ENCODE measurements at regions not wholly inside any gene's neighbourhood (a gene's known extent, or its start where the extent isn't known, plus 50 kb on each side); places are given as distances from the start of the nearest gene placed in this dataset.

DNA sequence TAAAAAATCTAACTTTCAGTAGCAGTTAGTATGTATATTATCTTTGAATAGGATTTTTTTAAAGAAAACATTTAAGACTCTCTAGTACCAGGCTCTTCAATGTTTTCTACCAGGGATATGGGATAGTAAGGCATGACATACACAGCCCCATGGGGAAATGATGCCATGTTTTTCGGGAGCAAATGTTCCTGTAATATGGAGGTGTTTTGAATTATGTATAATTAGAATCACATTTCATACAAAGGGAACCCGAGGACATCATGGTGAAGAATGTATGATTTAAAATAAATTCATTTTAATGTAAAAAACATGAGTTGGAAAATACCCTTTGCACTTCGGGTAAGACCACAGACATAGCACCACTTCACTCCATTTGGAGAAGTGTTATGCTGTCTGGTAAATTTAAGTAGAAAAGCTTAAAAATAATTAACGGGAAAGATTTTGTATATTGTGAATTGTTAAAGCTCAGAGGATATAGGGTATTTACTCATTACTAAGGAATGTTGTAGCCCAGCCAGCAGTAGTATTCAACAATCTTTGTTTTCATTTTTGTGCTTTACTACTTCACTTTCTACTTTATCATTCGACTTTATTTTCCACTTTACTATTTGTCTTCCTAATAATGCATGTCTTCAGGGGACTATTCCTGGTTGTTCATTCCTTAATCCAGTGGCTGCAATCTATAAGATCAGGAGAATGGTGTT lies 2050.7 kb downstream of the ARAP2 start:
- DNase-seq = no peak

- no peak for DNase-seq
Observed at GRCh38 chr4:34194585-34194984, 2049.7 kb downstream of the ARAP2 start.

DNA sequence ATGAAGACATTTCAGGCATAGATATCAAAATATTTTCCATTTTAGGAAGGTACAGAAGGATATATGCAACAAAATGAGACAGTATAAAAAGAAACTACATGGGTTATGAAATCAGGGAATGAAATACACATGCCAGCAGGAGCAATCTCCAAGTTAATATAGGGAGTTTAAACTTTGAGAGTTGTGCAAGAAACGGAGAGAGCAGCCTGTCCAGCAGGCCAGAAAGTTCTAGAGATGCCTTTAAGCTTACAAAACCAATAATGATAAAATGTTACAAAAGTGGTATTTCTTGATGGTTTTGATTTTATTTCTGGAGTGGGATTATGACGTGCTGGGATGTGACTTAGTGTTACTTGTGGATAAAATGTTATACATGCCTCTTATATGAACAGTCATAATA lies 2047.9 kb downstream of the ARAP2 start:
- no peak for DNase-seq

DNA sequence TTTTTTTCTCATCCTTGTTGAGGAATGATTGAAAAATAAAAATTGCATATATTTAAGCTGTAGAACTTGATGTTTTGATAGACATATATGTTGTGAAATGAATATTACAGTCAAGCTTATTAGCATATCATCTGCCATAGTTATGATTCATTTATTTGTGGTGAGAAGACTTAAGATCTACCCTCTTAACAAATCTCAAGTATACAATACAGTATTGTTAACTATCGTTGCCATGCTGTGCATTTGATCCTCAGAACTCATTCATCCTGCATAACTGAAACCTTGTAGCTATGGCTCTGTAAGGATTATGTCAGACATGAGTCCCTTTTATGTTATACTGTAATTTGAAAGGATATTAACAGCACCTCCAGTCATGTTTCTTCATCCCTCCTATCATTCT lies 2045.3 kb downstream of the ARAP2 start:
- DNase-seq = no peak

GRCh38 chr4:34200535-34200934 lies 2043.8 kb downstream of the ARAP2 start:
- no peak for DNase-seq

DNA sequence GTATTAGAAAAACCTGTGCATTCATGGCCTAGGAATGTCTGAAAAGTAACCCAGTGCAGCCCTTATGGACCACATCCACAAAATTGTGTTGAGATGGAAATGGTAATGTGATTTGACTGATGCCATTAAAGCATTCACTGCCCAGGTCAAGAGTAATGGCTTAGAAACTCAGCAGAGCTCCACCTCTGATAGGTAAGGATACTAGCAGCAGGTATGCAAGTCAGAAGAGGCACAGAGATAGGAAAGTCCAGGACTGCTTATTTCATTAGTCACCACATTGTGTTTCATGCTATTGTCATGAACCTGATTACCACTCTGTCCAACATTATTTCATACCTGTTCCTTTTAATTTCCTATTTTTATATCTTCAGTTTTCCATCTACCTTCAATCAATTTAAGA lies 2042.2 kb downstream of the ARAP2 start:
- DNase-seq = no peak

- no peak for DNase-seq
Observed at GRCh38 chr4:34220601-34221000, 2023.7 kb downstream of the ARAP2 start.

DNA sequence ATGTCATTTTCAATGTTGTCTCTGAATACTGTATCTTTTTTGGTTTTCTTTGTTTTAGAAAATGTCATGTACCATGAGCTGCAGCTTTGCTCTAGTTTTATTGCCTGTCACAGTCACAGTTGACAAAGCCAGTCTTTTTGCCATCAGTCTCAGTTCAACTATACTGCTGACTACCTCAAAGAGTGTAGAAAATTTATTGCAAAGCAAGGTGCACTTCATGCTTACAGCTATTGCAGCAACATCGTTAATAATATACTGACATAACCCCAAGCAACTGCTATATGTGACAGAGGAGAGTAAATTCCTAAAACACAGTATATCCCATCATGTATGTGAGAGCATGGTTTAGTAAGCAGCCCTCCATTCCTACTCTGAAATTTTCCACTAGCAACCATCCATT lies 2022.3 kb downstream of the ARAP2 start:
- no peak for DNase-seq

GRCh38 chr4:34236118-34236517 lies 2008.2 kb downstream of the ARAP2 start:
- DNase-seq = no peak

DNA sequence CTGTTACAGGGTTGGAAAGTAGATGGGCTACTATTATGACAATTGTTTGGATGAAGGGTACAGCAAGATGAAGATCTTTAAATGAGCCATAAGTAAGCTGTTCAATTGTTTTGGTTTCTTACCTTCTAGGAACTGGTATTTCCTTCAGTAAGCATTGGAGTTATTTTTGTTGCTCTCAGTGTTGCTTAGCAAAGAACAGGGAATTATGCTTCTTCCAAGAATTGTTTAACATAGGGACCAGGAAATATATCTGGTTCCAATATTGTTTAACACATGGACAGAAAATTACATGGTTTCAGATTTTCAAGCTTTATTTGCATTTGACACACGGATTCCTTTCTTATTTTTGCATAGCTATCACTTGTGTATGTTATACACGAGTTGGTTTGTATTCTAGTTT lies 1999.0 kb downstream of the ARAP2 start:
- no peak for DNase-seq

- no peak for DNase-seq
Observed at GRCh38 chr4:34250562-34250961, 1993.8 kb downstream of the ARAP2 start.

GRCh38 chr4:34253239-34253638 lies 1991.1 kb downstream of the ARAP2 start:
- DNase-seq = no peak

DNA sequence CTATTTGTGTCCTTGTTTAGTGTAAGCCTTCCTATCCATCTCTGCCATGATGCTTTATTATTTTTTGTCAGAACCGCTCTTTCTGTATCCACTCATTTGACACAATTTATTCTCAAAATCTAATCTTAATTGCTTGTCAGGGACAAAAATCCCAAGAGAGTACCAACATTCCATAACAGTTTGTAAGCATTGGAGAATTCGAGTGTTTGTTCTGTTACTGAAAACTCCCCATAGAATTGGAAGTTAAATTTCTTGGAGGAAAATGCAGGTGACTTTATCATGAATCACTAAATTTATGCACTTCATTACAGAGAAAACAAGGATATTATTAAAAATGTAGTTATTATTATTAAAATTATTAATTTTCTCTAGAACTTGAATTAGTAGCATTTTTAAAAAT lies 1986.1 kb downstream of the ARAP2 start:
- no peak for DNase-seq

- no peak for DNase-seq
Observed at GRCh38 chr4:34261799-34262314, 1982.5 kb downstream of the ARAP2 start.

DNA sequence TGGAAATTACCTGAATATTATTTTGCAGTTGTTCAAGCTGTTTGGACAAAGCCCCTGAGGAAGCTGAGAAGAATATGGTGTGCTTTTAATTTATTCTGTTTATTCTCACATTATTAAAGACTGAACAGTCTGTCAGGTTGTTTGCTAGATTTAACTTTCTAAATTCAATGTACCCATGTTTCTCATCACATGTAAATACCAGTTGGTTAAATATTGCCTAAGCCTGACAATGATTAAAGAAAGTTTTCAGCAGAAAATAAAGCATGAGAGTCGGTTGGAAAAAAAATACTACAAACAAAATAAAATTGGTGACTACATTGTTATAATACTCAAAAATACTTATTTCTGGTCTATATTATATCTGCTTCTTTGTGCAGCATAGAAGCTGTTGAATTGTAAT lies 1974.7 kb downstream of the ARAP2 start:
- no peak for DNase-seq

DNA sequence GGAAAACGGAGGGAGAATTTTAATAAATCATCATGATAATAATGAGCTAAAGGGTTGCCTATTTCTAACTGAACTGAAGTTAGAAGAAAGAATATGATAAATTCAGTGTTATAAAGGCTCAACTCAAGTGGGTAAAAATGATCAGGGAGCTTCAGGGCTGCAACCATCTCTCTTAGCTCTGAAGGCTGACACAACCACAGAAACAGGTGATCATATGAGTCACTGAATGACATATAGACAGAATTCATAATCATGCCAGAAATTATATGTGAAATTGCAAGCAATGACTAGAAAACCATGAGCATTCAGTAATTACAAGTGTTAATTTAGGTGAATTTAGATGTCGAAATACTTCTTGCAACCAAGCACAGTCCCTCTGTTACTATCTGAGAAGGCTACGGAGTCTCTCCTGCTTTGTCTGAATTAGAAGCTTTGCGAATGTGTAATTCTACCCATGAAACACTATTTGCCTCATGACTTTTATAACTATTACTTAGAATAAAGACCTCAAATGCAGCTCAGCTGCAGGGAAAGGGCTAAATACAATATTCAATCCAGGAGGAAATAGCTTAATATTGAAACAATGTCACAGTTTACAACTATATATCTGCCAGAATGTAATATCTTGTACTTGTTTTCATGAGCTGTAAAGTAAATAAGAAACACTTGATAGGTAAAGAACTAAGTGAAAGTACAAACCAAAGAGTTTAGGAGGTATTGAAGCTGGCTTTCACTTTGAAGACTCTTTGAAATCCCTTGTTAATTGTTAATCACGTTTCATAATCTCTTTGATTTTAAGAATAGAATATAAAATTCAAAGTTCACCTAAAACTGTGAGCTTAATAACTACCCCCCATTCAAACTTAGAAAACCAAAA lies 1972.6 kb downstream of the ARAP2 start:
- DNase-seq = no peak

DNA sequence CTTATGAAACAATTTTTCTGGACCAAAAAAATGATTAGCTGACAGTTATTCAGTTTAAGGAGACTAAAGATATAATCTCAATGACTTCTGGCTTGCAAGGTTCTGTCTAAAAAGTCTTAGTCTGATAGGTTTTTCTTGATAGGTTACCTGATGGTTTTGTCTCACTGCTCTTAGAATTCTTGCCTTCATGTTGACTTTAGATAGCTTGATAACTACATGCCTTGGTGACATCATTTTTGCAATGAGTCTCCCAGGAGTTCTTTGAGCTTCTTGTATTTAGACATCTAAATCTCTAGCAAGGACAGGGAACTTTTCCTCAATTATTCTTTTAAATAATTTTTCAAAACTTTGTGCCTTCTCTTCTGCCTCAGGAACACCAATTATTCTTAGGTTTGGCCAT lies 1965.3 kb downstream of the ARAP2 start:
- DNase-seq = no peak

DNA sequence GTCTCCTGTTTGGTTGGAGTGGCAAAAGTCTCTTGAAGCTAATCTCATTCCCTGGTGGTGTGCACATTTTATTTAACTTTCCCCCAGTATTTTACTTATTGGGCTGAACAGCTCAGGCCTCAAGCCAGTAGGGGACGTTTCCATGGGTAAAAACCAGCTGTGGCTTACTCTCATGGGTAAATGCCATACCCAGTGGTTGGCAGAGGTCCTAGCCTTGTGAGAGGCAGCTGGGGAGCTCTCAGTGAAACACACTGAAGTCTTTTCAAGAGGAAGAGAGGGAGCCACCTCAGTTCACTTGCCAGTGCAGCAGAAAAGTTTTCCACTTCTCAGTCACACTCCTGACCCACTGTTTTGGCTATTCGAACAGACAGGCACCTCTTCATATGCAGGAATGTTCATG lies 1964.2 kb downstream of the ARAP2 start:
- no peak for DNase-seq

- no peak for DNase-seq
Observed at GRCh38 chr4:34281826-34282225, 1962.5 kb downstream of the ARAP2 start.

GRCh38 chr4:34289489-34289888 lies 1954.8 kb downstream of the ARAP2 start:
- DNase-seq = no peak

- no peak for DNase-seq
Observed at GRCh38 chr4:34289962-34290361, 1954.4 kb downstream of the ARAP2 start.

GRCh38 chr4:34293459-34293858 lies 1950.9 kb downstream of the ARAP2 start:
- DNase-seq = no peak

DNA sequence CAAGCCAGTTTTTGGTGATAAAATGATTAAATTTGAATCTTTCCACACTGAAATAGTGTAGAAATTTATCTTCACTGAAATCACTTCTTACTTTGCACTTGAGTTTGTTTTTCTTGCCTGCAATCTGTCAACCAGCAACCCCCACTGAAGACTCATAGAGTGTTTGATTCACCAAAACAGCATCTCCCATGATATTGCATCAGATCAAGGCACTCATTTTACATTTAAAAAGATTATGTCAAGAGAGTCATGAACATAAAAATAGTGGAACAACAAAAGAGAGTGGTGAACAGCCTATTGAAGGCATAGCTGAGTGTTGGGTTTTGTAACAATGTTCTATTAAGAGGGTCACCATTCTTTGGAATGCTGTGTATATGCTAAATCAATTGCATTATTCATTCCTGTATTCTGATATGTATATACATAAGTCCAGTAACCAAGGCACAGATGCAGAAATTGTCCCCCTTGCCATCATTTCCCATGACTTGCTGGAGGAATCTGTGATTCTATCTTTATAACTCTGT lies 1934.9 kb downstream of the ARAP2 start:
- no peak for DNase-seq

GRCh38 chr4:34318773-34319172 lies 1925.5 kb downstream of the ARAP2 start:
- no peak for DNase-seq

All from NCI-H774 (cell line).